HG03354 (cell line): ENCODE measurements at regions not wholly inside any gene's neighbourhood (a gene's known extent, or its start where the extent isn't known, plus 50 kb on each side); places are given as distances from the start of the nearest gene placed in this dataset.
A peak's percentile ranks its signal among the peaks of the same experiment; 100 is the strongest.
"Not testable (repeated sequence)": the region's sequence is repeated elsewhere in the genome, so short reads cannot be mapped to it uniquely, and the experiment has no call there.

Experiments used
- ATAC-seq: cut with Tn5 transposase; IDR thresholded peaks from one replicate; pipeline ENCODE4 v1.9.1; 2021; ENCODE audit warnings: mild to moderate bottlenecking; ENCODE audit not compliant: unreplicated experiment, poor library complexity, severe bottlenecking

DNA sequence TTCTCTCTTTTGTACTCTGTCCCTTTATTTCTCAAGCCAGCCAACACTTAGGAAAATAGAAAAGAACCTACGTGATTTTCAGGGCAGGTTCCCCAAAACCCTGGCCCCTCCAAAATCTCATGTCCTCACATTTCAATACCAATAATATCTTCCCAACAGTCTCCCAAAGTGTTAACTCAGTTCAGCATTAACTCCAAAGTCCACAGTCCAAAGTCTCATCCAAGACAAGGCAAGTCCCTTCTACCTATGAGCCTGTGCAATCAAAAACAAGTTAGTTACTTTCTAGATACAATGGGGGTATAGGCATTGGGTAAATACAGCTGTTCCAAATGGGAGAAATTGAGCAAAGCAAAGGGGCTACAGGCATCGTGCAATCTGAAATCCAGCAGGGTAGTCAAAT, 64.9 kb upstream of the ANO5 start:
- ATAC-seq: not testable (repeated sequence)

DNA sequence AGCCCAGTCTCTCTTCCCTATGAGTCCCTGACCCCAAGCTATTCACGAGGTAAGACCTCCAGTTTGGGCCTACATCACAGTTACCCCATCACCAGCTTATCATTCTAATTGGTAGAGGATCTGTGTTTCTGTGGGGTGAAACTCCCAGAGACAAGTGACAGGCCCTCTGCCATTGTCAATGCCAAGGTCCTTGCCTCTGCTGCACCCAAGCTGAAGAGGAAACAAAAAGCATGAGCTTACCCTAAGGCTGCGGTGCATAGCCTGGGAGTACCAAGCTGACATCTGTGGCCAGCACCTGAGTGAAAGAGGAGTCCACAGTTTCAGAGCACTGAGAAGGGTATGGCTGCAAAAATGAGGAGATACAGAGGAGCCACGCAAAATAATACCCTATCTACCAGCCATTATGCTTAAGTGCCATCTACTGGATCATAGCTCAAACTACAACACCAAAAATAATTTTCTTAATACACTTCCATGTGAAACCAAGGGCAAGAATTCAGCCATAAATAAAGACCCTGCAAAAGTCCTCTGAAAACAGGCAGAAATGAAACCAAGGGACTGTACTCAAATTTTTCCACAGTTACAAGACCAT, 62.3 kb upstream of the ANO5 start:
- peak; percentile 77 for ATAC-seq

DNA sequence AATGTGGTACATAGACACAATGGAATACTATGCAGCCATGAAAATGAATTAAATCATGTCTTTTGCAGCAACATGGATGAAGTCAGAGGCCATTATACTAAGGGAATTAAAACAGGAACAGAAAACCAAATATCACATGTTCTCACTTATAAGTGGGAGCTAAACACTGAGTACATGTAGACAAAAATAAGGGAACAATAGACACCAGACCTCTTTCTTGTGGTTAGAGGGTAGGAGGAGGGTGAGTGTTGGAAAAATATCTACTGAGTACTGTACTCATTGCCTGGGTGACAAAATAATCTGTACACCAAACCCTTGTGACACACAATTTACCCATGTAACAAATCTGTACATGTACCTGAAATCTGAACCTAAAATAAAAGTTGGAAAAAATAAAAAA, 59.1 kb upstream of the ANO5 start:
- ATAC-seq: no peak

DNA sequence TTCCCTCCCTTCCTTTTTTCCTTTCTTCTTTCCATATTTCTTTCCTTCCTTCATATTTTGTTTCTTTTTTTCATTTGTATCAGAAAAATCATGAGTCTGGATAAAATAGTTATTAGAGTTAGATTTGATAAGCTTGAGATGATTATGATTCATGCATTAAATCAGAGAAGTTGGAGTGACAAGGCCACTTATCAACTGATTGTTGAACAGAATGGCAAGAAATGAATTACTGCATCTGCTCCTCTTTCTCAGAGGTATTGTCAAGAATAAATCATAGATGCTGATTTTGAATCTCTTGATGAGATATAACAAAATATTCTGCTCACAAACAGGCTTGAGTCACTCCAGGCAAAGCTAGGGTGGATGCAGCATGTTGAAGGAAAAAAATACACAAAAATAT, 54.6 kb upstream of the ANO5 start:
- no peak for ATAC-seq
